ENCODE measurements at regions not wholly inside any gene's neighbourhood (a gene's known extent, or its start where the extent isn't known, plus 50 kb on each side); places are given as distances from the start of the nearest gene placed in this dataset.

DNA sequence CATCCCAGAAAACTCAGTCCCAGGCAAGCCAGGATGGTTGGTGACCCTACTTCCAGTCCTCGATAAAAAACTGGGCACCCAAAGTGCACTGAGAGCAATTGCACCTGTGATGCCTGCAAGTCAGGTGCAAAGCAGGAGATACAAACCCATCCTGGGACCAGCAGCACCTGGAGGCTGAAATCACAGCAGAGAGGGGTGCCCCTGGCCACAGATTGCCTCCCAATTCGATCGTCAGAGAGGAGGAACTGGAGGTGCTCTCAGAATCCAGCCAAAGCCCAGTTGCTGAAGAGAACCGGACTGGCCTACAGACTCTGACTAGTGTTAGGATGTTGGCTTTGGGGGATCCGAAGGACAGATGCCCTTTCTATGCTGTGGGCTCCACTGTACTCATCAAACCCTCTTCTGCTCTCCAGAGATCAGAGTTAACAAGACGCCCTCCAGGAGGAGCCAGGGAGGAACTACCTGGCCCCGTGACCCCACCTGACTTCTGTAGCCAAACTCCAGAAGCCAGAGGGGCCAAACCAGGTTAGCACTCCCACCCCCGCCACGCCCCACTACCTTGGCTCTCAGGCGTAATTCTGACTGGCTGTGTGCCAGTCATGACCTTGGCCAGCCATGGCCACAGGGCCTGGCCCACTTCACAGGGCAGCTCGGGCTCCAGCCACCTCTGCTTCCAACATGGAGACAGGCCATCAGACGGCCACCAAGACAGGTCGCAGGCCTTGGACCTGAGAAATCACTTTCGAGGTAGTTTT is 284.5 kb upstream of the RTL1 start:
- H3K27me3 ChIP-seq (ENCODE audit: control insufficient read depth, insufficient read depth, low read length) = no peaks in the 10 kb centered on the region
- H3K4me3 ChIP-seq (ENCODE audit: insufficient read depth, low read depth, low read length) = no peak overlapping the region
- H3K36me3 ChIP-seq (replicated peaks; ENCODE audit: control insufficient read depth, insufficient read depth, low read length) = no peaks in the 10 kb centered on the region
- DNase-seq = peak; percentile 66

DNA sequence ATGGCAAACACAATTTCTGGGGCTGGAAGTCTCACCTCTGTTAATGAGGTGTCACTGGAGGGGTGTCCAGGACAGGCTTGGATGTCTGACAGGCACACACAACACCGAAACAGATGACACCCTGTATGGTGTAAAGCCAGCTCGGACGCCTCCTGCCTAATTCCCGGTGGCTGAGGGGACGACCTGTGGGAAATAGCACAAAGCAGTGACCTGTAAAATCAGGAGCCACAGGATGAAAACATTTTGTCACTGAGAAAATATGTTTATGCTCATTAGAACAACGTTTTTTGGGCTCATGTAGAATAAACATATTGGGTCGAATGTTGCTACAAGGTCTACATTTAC is 285.0 kb upstream of the RTL1 start:
- H3K27me3 ChIP-seq (ENCODE audit: control insufficient read depth, insufficient read depth, low read length) = no peaks in the 10 kb centered on the region
- no peaks in the 10 kb centered on the region for H3K36me3 ChIP-seq (replicated peaks; ENCODE audit: control insufficient read depth, insufficient read depth, low read length)
- no peak for DNase-seq
- H3K4me3 ChIP-seq (ENCODE audit: insufficient read depth, low read depth, low read length) = no peak overlapping the region

DNA sequence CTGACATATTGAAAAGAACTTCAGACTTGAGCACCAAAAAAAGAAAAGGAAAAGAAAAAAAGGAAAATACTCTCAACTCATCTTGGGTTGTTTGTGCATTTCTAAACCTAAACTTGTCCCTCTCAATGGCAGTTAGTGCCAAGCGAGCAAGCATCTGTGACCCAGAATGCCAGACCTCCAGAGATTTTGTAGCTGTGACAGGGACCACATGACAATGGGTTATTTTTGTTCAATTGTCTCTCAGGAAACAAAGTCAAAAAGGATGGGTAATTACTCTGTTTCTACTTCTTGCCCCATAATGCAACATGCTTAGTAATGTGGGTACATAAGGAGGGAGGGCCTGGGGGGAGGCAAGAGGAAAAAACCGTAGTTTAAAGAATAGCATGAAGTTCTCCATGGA is 285.7 kb upstream of the RTL1 start:
- DNase-seq = no peak
- H3K27me3 ChIP-seq (ENCODE audit: control insufficient read depth, insufficient read depth, low read length) = no peaks in the 10 kb centered on the region
- no peak overlapping the region for H3K4me3 ChIP-seq (ENCODE audit: insufficient read depth, low read depth, low read length)
- no peaks in the 10 kb centered on the region for H3K36me3 ChIP-seq (replicated peaks; ENCODE audit: control insufficient read depth, insufficient read depth, low read length)

DNA sequence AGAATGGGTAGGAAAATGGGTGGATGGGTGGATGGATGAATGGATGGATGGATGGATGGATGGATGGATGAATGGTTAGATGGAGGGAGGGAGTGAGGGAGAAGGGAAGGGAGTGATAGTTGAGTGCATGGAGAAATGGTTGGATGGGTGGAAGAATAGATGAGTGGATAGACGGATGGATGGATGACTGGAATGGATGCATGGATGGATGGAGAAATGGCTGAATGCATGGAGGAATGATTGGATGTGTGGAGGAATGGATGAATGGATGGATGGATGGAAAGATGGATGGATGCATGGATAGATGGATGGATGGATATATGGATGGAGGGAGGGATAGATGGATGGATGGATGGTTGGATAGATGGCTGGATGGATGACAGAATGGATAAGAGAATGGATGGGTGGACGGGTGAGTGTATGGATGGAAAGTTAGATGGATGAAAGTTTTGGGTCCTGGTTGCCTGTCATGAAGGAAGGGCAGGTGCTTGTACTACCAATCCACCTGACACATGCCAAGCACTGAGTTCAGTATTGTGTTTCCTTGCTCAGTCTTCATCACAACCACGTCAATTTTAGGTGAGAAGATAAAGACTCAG is 286.5 kb upstream of the RTL1 start:
- H3K27me3 ChIP-seq (ENCODE audit: control insufficient read depth, insufficient read depth, low read length) = no peaks in the 10 kb centered on the region
- H3K36me3 ChIP-seq (replicated peaks; ENCODE audit: control insufficient read depth, insufficient read depth, low read length) = no peaks in the 10 kb centered on the region
- no peak overlapping the region for H3K4me3 ChIP-seq (ENCODE audit: insufficient read depth, low read depth, low read length)
- no peak for DNase-seq

DNA sequence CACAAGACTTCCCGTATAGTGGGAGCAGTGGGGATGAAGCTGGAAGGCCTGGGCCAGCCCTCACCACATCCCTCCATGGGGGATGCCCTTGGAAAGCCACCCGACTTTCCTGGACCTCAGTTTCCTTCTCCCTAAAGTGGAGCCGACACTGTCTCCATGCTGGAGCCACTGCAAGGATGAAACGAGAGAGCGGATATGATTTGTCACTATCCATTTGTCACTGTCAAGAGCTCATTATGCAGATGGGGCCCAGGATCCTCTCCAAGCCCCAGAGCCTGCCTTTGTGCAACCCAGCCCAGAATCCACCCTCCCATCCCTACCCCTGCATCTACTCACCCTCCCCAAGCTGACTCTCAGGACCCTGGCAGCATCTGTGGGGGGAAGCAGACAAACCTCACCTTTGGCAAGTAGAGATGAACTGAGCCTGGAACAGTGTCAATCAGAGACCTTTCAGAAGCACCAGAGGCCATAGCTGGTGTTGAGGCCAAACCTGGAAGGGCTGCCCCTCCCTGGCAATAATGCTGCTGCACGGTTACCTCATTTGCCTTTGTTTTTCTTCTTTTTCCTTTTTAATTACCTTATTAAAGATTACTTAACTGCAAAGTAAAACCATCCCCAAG is 287.7 kb upstream of the RTL1 start:
- no peak overlapping the region for H3K4me3 ChIP-seq (ENCODE audit: insufficient read depth, low read depth, low read length)
- no peaks in the 10 kb centered on the region for H3K36me3 ChIP-seq (replicated peaks; ENCODE audit: control insufficient read depth, insufficient read depth, low read length)
- H3K27me3 ChIP-seq (ENCODE audit: control insufficient read depth, insufficient read depth, low read length) = no peaks in the 10 kb centered on the region
- DNase-seq = no peak

DNA sequence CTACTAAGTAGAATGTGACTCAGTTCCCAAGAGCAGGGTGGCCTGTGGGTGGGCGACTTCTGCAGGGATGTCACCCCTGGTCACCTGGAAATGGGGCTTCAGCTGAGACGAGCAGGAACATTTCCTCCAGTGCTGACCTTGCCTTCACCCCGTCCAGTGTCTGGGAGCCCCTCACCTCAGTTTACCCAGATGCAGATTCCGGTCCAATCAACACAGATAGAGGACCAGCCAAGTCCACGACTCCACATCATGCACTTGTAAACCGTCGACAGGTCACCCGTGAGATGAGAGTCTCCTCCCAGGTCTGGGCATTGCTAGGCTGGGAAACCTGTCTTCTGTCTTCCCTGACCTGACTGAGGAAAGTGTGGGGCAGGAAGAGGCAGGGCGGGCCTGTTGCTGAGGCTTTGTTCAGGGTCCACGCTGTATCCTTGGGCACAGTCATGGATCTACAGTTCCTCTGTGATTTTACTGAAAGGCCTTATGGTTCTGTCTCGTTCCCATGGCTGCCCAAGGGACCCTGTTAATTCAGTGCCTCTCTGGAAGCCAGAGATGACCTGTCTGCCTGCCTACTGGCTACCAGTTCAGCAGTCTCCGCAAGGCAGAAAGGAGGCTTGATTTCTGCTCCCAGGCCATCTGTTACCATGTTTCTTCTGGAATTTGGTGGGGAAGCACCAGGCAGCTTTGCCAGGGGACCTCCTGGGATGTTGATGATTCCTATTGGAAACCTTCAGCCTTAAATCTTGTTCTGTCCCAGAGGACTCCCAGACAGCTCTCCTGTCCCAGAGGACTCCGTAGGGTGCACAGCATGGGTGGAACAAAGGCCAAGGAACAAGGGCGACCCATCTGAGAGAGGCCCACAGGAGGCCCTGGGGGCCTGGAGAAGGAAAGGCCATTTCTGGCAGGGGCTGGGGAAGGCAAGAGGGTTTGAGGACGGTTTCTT is 288.5 kb upstream of the RTL1 start:
- Histone ChIP-seq H3K4me3 (ENCODE audit: insufficient read depth, low read depth, low read length) (no peak overlapping the region), H3K27me3 (ENCODE audit: control insufficient read depth, insufficient read depth, low read length) (no peaks in the 10 kb centered on the region), H3K36me3 (replicated peaks; ENCODE audit: control insufficient read depth, insufficient read depth, low read length) (no peaks in the 10 kb centered on the region)
- peak; percentile 22 for DNase-seq

DNA sequence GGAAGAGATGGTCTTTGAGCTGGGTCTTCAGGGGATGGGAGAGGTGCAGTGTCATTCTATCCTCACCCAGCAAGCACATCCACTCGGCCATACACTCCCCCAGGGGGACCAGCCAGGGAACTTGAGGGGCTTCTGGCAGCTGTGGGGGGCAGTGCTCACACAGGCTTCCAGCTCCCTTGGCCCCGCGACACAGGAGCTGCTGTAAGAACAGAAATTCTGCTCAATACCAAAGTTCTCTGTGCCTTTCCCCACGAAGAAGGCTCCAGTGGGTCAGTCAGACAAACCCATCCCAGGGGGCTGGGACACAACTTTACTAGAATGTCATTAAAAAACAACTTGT is 289.1 kb upstream of the RTL1 start:
- H3K36me3 ChIP-seq (replicated peaks; ENCODE audit: control insufficient read depth, insufficient read depth, low read length) = no peaks in the 10 kb centered on the region
- no peaks in the 10 kb centered on the region for H3K27me3 ChIP-seq (ENCODE audit: control insufficient read depth, insufficient read depth, low read length)
- no peak overlapping the region for H3K4me3 ChIP-seq (ENCODE audit: insufficient read depth, low read depth, low read length)
- no peak for DNase-seq

DNA sequence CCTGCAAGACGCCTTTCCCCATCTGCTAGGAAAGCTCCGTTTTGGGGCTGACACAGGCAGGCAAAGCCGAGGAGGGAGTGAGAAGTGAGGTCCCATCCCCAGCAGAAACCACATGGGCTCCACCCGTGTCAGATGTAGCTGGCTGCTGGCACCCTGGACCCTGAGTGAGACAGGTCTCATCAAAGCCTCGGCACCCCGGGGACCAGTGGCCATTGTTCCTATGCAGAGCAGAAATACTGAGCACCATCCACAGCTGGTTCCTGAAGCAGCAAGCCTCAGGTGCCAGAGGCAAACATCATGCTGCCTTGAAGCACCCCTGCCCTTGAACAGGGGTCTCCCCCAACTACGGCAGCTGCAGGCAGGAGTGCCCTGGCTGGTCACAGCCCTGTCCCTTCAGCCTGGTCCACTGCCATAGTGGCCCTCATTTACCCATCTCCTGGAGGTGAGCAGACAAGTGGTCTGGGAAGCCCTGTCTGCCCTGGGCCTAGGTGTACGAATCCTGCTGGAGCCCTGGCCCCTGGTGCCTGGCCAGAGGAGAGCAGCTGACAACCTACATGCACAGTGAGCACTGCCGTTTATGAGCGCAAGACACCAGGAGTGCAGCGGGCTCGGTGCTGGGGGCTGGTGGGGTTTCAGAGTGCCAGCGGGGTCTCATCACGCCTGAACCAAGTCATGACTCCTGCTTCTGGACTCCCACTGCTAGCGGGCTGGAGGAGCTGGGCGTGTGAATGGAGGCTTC is 289.8 kb upstream of the RTL1 start:
- peak; percentile 49 for DNase-seq
- Histone ChIP-seq H3K36me3 (replicated peaks; ENCODE audit: control insufficient read depth, insufficient read depth, low read length) (no peaks in the 10 kb centered on the region), H3K4me3 (ENCODE audit: insufficient read depth, low read depth, low read length) (no peak overlapping the region), H3K27me3 (ENCODE audit: control insufficient read depth, insufficient read depth, low read length) (no peaks in the 10 kb centered on the region)

DNA sequence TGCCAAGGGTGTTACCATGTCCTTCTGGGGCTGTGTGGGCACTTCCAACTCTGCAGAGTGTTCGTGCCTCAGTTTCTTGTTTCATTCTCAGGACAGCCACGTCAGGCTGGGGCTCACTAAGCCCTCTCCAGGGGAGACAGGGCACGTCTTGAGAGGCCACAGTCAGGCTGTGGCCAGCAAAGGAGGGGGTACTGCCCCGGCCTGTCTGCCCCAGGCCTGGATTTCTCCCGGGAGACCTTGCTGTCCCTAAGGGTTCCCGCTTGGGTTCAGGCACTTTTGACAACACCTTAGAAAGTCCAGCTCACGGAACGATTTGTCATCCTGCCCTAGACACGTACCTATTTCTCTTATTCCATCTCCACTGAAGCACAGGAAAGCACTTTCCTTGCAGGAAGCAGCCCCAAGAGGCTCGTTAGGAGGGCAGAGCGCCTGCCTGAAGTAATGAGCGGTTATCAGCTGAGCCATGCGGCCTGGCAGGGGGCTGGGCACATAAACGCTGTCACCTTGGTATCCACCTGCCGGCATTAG is 290.4 kb upstream of the RTL1 start:
- Histone ChIP-seq H3K4me3 (ENCODE audit: insufficient read depth, low read depth, low read length) (no peak overlapping the region), H3K27me3 (ENCODE audit: control insufficient read depth, insufficient read depth, low read length) (no peaks in the 10 kb centered on the region), H3K36me3 (replicated peaks; ENCODE audit: control insufficient read depth, insufficient read depth, low read length) (no peaks in the 10 kb centered on the region)
- DNase-seq = no peak

DNA sequence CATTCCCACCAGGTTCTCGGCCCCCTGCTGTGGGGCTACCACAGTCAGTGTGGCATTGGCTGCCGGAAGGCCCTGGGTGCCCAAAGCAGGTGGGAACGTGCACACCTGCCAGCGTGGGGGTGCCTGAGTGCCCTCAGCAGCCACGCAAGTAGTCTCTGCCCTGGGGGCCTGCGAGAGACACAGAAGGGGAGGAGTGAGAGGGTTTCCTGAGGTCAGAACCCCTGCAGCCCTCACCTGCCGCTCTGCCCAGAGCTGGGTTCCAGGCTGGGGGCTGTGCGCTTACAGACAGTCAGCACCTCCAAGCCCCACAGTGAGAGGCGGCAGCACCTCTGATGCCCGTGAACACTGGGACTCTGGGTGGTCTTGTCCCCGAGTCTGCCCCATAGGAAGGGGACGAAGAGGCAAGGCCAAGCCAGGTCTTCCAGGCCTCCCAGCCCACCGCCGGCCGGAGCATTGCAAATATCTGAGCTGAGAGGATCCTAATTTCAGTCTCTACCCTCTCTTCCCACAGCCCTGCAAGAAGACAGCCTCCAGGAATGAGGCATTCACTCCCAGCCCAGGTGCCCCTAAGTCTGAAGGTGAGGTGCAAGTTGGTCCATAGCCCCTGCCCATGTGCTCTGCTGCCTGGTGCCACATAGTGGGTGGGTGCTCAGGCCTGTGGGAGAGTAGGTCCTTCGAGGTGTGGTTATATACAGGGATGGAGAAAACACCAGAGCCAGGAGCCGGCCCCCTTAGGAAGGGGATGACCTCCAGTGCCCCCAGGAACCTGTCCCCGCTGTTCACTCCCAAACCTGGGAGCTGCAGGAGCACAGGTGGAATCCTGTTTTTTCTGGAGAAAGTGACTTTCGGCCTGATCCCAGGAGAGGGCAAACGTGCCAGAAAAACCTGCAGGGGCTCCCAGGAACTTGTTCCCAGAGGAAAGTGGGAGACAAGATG is 291.1 kb upstream of the RTL1 start:
- Histone ChIP-seq H3K27me3 (ENCODE audit: control insufficient read depth, insufficient read depth, low read length) (no peaks in the 10 kb centered on the region), H3K36me3 (replicated peaks; ENCODE audit: control insufficient read depth, insufficient read depth, low read length) (no peaks in the 10 kb centered on the region), H3K4me3 (ENCODE audit: insufficient read depth, low read depth, low read length) (no peak overlapping the region)
- peak; percentile 71 for DNase-seq

DNA sequence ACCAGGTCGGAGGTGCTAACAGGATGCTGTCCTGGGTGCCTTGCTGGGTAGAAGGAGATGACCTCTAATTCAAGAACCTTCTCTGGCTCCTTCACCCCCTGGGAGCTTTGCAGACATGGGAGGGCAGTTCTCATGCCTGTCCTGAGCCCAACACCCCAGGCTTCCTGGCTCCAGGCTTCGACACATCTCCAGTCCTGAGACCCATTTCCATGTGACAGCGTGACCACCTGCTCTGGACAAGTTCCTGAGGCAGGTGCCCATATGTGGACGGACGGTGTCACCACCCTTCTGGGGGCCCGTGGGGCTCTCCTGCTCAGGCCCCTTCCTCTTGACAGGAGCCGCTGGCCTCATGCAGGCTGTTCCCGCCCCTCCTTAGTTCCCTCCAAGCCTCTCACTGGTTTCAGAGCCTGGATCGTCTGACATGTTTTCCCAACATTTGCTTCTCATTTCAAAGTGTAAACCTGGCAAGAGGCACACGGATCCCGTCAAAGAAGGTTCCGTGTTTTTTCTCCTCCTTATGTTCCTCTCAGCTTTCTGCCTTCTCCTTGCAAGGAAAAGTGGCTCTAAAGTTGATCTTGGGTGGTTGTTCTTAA is 291.9 kb upstream of the RTL1 start:
- no peak overlapping the region for H3K4me3 ChIP-seq (ENCODE audit: insufficient read depth, low read depth, low read length)
- peak; percentile 36 for DNase-seq
- H3K36me3 ChIP-seq (replicated peaks; ENCODE audit: control insufficient read depth, insufficient read depth, low read length) = no peaks in the 10 kb centered on the region
- H3K27me3 ChIP-seq (ENCODE audit: control insufficient read depth, insufficient read depth, low read length) = no peaks in the 10 kb centered on the region

DNA sequence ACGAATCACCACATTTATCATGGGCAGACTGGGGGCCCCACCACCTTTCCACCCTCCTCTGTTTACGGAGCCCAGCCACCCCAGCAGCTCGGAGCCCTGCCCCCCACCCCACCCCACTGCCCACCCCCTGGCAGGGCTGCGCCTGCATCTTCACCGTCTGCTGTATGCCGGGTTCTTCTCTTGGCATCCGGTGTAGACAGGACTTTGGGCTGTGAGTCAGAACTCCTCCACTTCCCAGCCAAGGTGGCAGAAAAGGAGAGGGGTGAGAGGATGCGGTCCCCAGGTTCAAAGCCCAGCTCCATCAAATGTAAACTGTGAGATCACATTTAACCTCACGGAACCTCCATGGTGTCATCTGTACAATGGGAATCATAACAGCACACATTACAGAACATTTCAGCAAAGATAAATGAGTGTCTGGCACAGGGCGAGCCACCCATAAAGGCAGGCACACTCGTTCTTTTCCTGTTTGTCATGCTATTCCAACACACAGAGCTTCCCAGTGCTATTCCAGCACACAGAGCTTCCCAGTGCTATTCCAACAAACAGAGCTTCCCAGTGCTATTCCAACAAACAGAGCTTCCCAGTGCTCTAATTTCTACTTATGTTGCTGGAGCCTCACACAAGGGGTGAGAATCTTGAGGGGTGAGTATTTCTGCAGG is 292.7 kb upstream of the RTL1 start:
- no peak overlapping the region for H3K4me3 ChIP-seq (ENCODE audit: insufficient read depth, low read depth, low read length)
- no peaks in the 10 kb centered on the region for H3K36me3 ChIP-seq (replicated peaks; ENCODE audit: control insufficient read depth, insufficient read depth, low read length)
- peak; percentile 33 for DNase-seq
- no peaks in the 10 kb centered on the region for H3K27me3 ChIP-seq (ENCODE audit: control insufficient read depth, insufficient read depth, low read length)
